OCI-LY7 (cell line): ENCODE measurements at regions not wholly inside any gene's neighbourhood (a gene's known extent, or its start where the extent isn't known, plus 50 kb on each side); places are given as distances from the start of the nearest gene placed in this dataset.

Experiments used
- BruUV-seq: library from RNA; stranded (reverse); fragments of 400-500 nt; replicated peaks from 2 replicates; lab custom pipeline; 2021; lab: Mats Ljungman, UMichigan
- CTCF ChIA-PET: fragments of 300-600 bp; sonication (Branson Sonifier 250); formaldehyde crosslinking; loops from one replicate; lab custom pipeline; 2022; ENCODE audit warnings: antibody characterized with exemption; ENCODE audit not compliant: unreplicated experiment; lab: Charles Lee
- POLR2A ChIA-PET: fragments of 300-600 bp; sonication (Branson Sonifier 250); formaldehyde crosslinking; loops from one replicate; lab custom pipeline; 2022; ENCODE audit warnings: antibody characterized with exemption; lab: Charles Lee
- DNase-seq: peaks from one replicate; pipeline ENCODE4 v3.0.0-alpha.2; 2015; ENCODE audit warnings: low spot score
- H2AFZ ChIP-seq: fragments of 200-600 bp; sonication (generic), shearing (Covaris generic); 2 replicates; pipeline ENCODE4 v1.6.1; 2014; ENCODE audit warnings: mild to moderate bottlenecking, antibody characterized with exemption, low read length, moderate library complexity
- H3K27ac ChIP-seq: fragments of 200-600 bp; sonication (generic); 2 replicates; pipeline ENCODE4 v1.5.1; 2014; ENCODE audit warnings: mixed run types, low read depth, mild to moderate bottlenecking, moderate library complexity, low read length, inconsistent platforms; ENCODE audit not compliant: poor library complexity, severe bottlenecking
- H3K36me3 ChIP-seq: fragments of 200-600 bp; sonication (generic); 2 replicates; pipeline ENCODE4 v1.6.1; 2014; ENCODE audit warnings: mild to moderate bottlenecking, antibody characterized with exemption, low read length, moderate library complexity, mixed read lengths; ENCODE audit not compliant: insufficient read depth
- H3K4me1 ChIP-seq: fragments of 200-600 bp; sonication (generic); 2 replicates; pipeline ENCODE4 v1.5.1; 2014; ENCODE audit warnings: mild to moderate bottlenecking, low read length; ENCODE audit not compliant: insufficient read depth, poor library complexity, severe bottlenecking
- H3K4me2 ChIP-seq: fragments of 200-600 bp; sonication (generic); 2 replicates; pipeline ENCODE4 v1.6.1; 2014; ENCODE audit warnings: mild to moderate bottlenecking, low read length
- H3K4me3 ChIP-seq: fragments of 200-600 bp; sonication (generic); 2 replicates; pipeline ENCODE4 v1.5.1; 2014; ENCODE audit warnings: mild to moderate bottlenecking, low read depth, low read length; ENCODE audit not compliant: poor library complexity, severe bottlenecking
- H3K79me2 ChIP-seq: fragments of 200-600 bp; sonication (generic); 2 replicates; pipeline ENCODE4 v1.6.1; 2016; ENCODE audit warnings: low read depth, mild to moderate bottlenecking, low read length, moderate library complexity, mixed read lengths; ENCODE audit not compliant: insufficient read depth
- H3K9me2 ChIP-seq: fragments of 200-600 bp; sonication (generic); 2 replicates; pipeline ENCODE4 v1.6.1; 2016; ENCODE audit warnings: mild to moderate bottlenecking, low read length, mixed read lengths; ENCODE audit not compliant: insufficient read depth
- H3K9me3 ChIP-seq: fragments of 200-600 bp; sonication (generic); 2 replicates; pipeline ENCODE4 v1.6.1; 2014; ENCODE audit warnings: mild to moderate bottlenecking, mixed run types, low read length, mixed read lengths
- H4K20me1 ChIP-seq: fragments of 200-600 bp; sonication (generic); 2 replicates; pipeline ENCODE4 v1.6.1; 2014; ENCODE audit warnings: mild to moderate bottlenecking, antibody characterized with exemption, low read length, moderate library complexity, mixed read lengths; ENCODE audit not compliant: insufficient read depth
- EZH2phosphoT487 ChIP-seq: fragments of 200-600 bp; sonication (generic); IDR thresholded peaks from 2 replicates; pipeline ENCODE4 v1.6.1; 2018; ENCODE audit warnings: low read depth, borderline replicate concordance, mild to moderate bottlenecking, mixed run types, antibody characterized with exemption, low read length, moderate library complexity, mixed read lengths
- intact Hi-C: fragments of 100-400 bp; cut with micrococcal nuclease; formaldehyde crosslinking; loops from one replicate; pipeline ENCODE4 v1.10.0; 2022; ENCODE audit not compliant: unreplicated experiment
- TF ChIP-seq, protein P1 (sequence below): fragments of 200-600 bp; sonication (generic); conservative IDR thresholded peaks from 2 replicates; pipeline ENCODE4 v1.5.1; 2014; ENCODE audit warnings: mild to moderate bottlenecking, antibody characterized with exemption, low read length, moderate library complexity, mixed read lengths

GRCh38 chr3:177538750-177539730 is 341.8 kb upstream of the TBL1XR1 start:
- Histone ChIP-seq H3K4me2 (peak overlapping the region; percentile 44), H2AFZ (peak overlapping the region; percentile 74), H3K27ac (no peak overlapping the region), H3K9me2 (no peaks in the 10 kb centered on the region), H3K9me3 (no peaks in the 10 kb centered on the region), H3K79me2 (no peaks in the 10 kb centered on the region), H4K20me1 (no peaks in the 10 kb centered on the region), H3K4me1 (peaks cover 12% of the 10 kb centered on the region), H3K36me3 (no peaks in the 10 kb centered on the region), H3K4me3 (no peak overlapping the region)
- no TSS peak for BruUV-seq
- TF ChIP-seq, protein P1, sequence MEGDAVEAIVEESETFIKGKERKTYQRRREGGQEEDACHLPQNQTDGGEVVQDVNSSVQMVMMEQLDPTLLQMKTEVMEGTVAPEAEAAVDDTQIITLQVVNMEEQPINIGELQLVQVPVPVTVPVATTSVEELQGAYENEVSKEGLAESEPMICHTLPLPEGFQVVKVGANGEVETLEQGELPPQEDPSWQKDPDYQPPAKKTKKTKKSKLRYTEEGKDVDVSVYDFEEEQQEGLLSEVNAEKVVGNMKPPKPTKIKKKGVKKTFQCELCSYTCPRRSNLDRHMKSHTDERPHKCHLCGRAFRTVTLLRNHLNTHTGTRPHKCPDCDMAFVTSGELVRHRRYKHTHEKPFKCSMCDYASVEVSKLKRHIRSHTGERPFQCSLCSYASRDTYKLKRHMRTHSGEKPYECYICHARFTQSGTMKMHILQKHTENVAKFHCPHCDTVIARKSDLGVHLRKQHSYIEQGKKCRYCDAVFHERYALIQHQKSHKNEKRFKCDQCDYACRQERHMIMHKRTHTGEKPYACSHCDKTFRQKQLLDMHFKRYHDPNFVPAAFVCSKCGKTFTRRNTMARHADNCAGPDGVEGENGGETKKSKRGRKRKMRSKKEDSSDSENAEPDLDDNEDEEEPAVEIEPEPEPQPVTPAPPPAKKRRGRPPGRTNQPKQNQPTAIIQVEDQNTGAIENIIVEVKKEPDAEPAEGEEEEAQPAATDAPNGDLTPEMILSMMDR, result no peak
- TF ChIP-seq EZH2phosphoT487, result no peak
- CTCF ChIA-PET, result no interaction called here
- DNase-seq, result peak; percentile 25
- intact Hi-C loops, result no loop called here
- POLR2A ChIA-PET, result interaction anchor here (0.6 to 1.9 kb wide), 5 partner anchors 9 to 324 kb away, joined by 3 to 6 read pairs (median 4); no protein-coding TSS in a partner anchor

- Histone ChIP-seq H3K9me3 (no peaks in the 10 kb centered on the region), H3K4me2 (no peak overlapping the region), H3K79me2 (no peaks in the 10 kb centered on the region), H3K9me2 (no peaks in the 10 kb centered on the region), H2AFZ (no peak overlapping the region), H3K27ac (no peak overlapping the region), H3K4me1 (peaks cover 12% of the 10 kb centered on the region), H3K4me3 (no peak overlapping the region), H3K36me3 (no peaks in the 10 kb centered on the region), H4K20me1 (no peaks in the 10 kb centered on the region)
- DNase-seq, result no peak
- intact Hi-C loops, result no loop called here
- BruUV-seq, result no TSS peak
- POLR2A ChIA-PET, result no interaction called here
- CTCF ChIA-PET, result no interaction called here
- TF ChIP-seq, protein P1, result no peak
- TF ChIP-seq EZH2phosphoT487, result no peak
Observed at GRCh38 chr3:177541541-177541940, 344.3 kb upstream of the TBL1XR1 start.

GRCh38 chr3:177545964-177546363 is 348.7 kb upstream of the TBL1XR1 start:
- Histone ChIP-seq H3K4me3 (no peak overlapping the region), H3K79me2 (no peaks in the 10 kb centered on the region), H3K4me2 (no peak overlapping the region), H3K36me3 (no peaks in the 10 kb centered on the region), H4K20me1 (no peaks in the 10 kb centered on the region), H3K27ac (no peak overlapping the region), H2AFZ (no peak overlapping the region), H3K9me2 (no peaks in the 10 kb centered on the region), H3K9me3 (no peaks in the 10 kb centered on the region), H3K4me1 (no peaks in the 10 kb centered on the region)
- TF ChIP-seq, protein P1, result no peak
- TF ChIP-seq EZH2phosphoT487, result no peak
- DNase-seq, result no peak
- intact Hi-C loops, result no loop called here
- no TSS peak for BruUV-seq
- ChIA-PET POLR2A (interaction anchor here (0.7 kb wide), 1 partner anchor 34 kb away, joined by 5 read pairs; no protein-coding TSS in a partner anchor), CTCF (no interaction called here)
